Common myeloid progenitor, CD34-positive (primary cell): ENCODE measurements at regions not wholly inside any gene's neighbourhood (a gene's known extent, or its start where the extent isn't known, plus 50 kb on each side); places are given as distances from the start of the nearest gene placed in this dataset.

ENCODE experiments used
- CTCF ChIA-PET: fragments of 350-600 bp; sonication (Branson Sonifier 250); formaldehyde crosslinking; loops from one replicate; lab custom pipeline; 2021; ENCODE audit warnings: antibody characterized with exemption; lab: Charles Lee
- POLR2A ChIA-PET: fragments of 350-600 bp; sonication (Branson Sonifier 250); formaldehyde crosslinking; loops from one replicate; lab custom pipeline; 2021; ENCODE audit warnings: antibody characterized with exemption; lab: Charles Lee
- DNase-seq, 3 donors: peaks; one replicate each; pipeline versions ENCODE4 v3.0.0 to v3.0.0-alpha.2; 2013
- H3K27ac ChIP-seq, 2 experiments: 1 replicate in 1 of 2; 2 replicates in 1 of 2; pipeline ENCODE4 v1.7.0; 2013; ENCODE audit warnings: inconsistent platforms in 2 of 2, low read length in 2 of 2, mild to moderate bottlenecking in 2 of 2, low read depth in 1 of 2, moderate library complexity in 1 of 2; ENCODE audit not compliant: severe bottlenecking in 2 of 2, insufficient read depth in 1 of 2, poor library complexity in 1 of 2
- H3K27me3 ChIP-seq, 5 experiments: replicated peaks in 2 of 5; 1 replicate in 3 of 5; 2 replicates in 2 of 5; pipeline versions ENCODE4 v1.6.1 to v1.7.0; 2013; ENCODE audit warnings: low read length in 4 of 5, mild to moderate bottlenecking in 2 of 5, moderate library complexity in 2 of 5, inconsistent platforms in 1 of 5; ENCODE audit not compliant: insufficient read depth in 5 of 5, control insufficient read depth in 4 of 5
- H3K36me3 ChIP-seq, 4 experiments: 1 replicate in 2 of 4; 2 replicates in 2 of 4; pipeline versions ENCODE4 v1.6.1 to v1.7.0; 2013; ENCODE audit warnings: low read length in 3 of 4, control low read depth in 1 of 4, mild to moderate bottlenecking in 1 of 4; ENCODE audit not compliant: control insufficient read depth in 4 of 4, insufficient read depth in 4 of 4
- H3K4me1 ChIP-seq, 4 experiments: 1 replicate in 3 of 4; 2 replicates in 1 of 4; pipeline versions ENCODE4 v1.6.1 to v1.7.1; 2013; ENCODE audit warnings: low read length in 3 of 4, mild to moderate bottlenecking in 3 of 4, control low read depth in 1 of 4, inconsistent platforms in 1 of 4, moderate library complexity in 1 of 4; ENCODE audit not compliant: control insufficient read depth in 4 of 4, insufficient read depth in 4 of 4; ENCODE audit errors: control extremely low read depth in 1 of 4
- H3K4me3 ChIP-seq, 7 experiments: 1 replicate in 4 of 7; 2 replicates in 3 of 7; pipeline versions ENCODE4 v1.5.1 to v1.7.0; 2013; ENCODE audit warnings: mild to moderate bottlenecking in 7 of 7, low read length in 6 of 7, moderate library complexity in 6 of 7, inconsistent platforms in 2 of 7, low read depth in 2 of 7, control low read depth in 1 of 7; ENCODE audit not compliant: insufficient read depth in 4 of 7, control insufficient read depth in 1 of 7; ENCODE audit errors: extremely low read depth in 1 of 7
- H3K9me3 ChIP-seq, 5 experiments: 1 replicate in 4 of 5; 2 replicates in 1 of 5; pipeline versions ENCODE4 v1.6.1 to v1.7.1; 2013; ENCODE audit warnings: low read length in 4 of 5, mild to moderate bottlenecking in 2 of 5, inconsistent platforms in 1 of 5, low read depth in 1 of 5, moderate library complexity in 1 of 5; ENCODE audit not compliant: control insufficient read depth in 4 of 5, insufficient read depth in 2 of 5; ENCODE audit errors: control extremely low read depth in 1 of 5
- WGBS: methylation state at CpG from one replicate; pipeline ENCODE4 v1.1.5; 2013; ENCODE audit not compliant: insufficient coverage; 5-methylcytosine and 5-hydroxymethylcytosine counted together

GRCh38 chr2:7348761-7349160 is 431.5 kb downstream of the RNF144A start:
- ChIA-PET POLR2A (no interaction called here), CTCF (no interaction called here)
- no peak for DNase-seq
- Histone ChIP-seq H3K4me1 (no peaks in the 10 kb centered on the region), H3K9me3 (peaks cover 0 to 2% (median 0%) of the 10 kb centered on the region in 5 experiments), H3K36me3 (no peaks in the 10 kb centered on the region), H3K27ac (no peak overlapping the region), H3K27me3 (no peaks in the 10 kb centered on the region), H3K4me3 (no peak overlapping the region)
- 95% methylated on average over 2 of the region's 2 CpGs for WGBS

GRCh38 chr2:7352191-7352590 is 435.0 kb downstream of the RNF144A start:
- 100% methylated on average over 5 of the region's 5 CpGs for WGBS
- H3K4me1 ChIP-seq: no peaks in the 10 kb centered on the region
- no peaks in the 10 kb centered on the region for H3K36me3 ChIP-seq
- no peak overlapping the region for H3K4me3 ChIP-seq
- ChIA-PET CTCF (interaction anchor here (0.6 to 0.8 kb wide), 2 partner anchors 20 to 1205 kb away, joined by 3 read pairs; no protein-coding TSS in a partner anchor), POLR2A (no interaction called here)
- no peak for DNase-seq
- H3K9me3 ChIP-seq: peaks cover 0 to 2% (median 0%) of the 10 kb centered on the region in 5 experiments
- no peak overlapping the region for H3K27ac ChIP-seq
- H3K27me3 ChIP-seq: no peaks in the 10 kb centered on the region

GRCh38 chr2:7353571-7353970 is 436.4 kb downstream of the RNF144A start:
- DNase-seq: no peak
- no peaks in the 10 kb centered on the region for H3K27me3 ChIP-seq
- no peak overlapping the region for H3K4me3 ChIP-seq
- no peaks in the 10 kb centered on the region for H3K36me3 ChIP-seq
- WGBS: 91% methylated on average over 4 of the region's 4 CpGs
- ChIA-PET CTCF (no interaction called here), POLR2A (no interaction called here)
- H3K4me1 ChIP-seq: no peaks in the 10 kb centered on the region
- H3K27ac ChIP-seq: no peak overlapping the region
- H3K9me3 ChIP-seq: peaks cover 0 to 2% (median 0%) of the 10 kb centered on the region in 5 experiments

DNA sequence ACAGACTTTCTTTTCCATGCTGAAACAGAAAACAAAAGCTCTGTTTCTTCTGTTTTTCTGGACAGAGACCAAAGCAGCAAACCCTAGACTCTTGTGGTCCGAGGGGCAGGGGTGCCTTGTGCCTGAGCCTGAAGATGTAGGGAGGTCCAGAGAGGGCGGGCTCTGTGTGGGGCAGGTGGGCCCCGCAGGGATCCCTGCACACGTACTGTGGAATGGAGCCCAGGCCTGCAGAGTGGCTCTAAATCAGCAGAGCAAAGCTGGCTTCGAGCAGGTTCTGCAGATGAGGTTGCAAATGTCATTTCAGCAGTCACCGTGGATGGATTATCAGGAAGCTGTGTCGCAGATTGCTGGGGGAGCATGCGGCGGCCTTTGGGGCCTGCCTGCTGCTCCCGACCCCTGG is 438.6 kb downstream of the RNF144A start:
- no peak for DNase-seq
- Histone ChIP-seq H3K27me3 (no peaks in the 10 kb centered on the region), H3K36me3 (no peaks in the 10 kb centered on the region), H3K27ac (no peak overlapping the region), H3K4me3 (no peak overlapping the region), H3K4me1 (no peaks in the 10 kb centered on the region), H3K9me3 (peaks cover 0 to 2% (median 0%) of the 10 kb centered on the region in 5 experiments)
- ChIA-PET CTCF (no interaction called here), POLR2A (no interaction called here)
- 94% methylated on average over 10 of the region's 10 CpGs for WGBS

DNA sequence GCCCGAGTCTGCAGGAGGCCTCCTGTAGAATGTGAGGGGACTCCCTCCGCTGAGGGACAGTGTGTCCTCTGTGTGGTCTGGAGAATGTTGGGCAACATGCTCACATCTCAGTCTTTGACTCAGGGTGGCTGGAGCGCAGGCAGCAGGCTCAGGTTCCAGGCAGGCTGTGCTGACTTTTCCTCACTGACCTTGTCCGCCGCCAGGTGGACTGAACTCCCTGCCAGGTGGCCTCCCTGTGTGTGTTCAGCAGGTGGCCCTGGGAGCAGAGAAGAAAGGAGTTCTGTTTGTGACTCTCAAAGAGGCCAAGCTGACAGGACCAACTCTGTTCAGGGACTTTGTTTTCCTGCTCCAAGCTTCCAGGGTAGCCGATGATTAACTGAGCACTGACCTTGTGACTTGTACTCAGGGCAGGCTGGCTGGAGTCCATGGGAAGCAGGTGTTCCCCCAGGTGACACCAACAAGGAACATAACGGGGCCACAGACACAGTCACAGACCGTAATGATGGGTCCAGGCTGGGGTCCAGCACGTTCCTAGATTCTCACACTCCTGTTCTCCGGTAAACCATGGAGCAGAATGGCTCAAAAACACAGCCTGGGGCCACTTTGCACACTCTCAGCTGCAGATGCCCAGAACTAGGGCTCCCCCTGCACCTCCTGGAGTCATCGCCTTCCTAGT is 439.8 kb downstream of the RNF144A start:
- no peak for DNase-seq
- CTCF ChIA-PET: no interaction called here
- 96% methylated on average over 11 of the region's 11 CpGs for WGBS

DNA sequence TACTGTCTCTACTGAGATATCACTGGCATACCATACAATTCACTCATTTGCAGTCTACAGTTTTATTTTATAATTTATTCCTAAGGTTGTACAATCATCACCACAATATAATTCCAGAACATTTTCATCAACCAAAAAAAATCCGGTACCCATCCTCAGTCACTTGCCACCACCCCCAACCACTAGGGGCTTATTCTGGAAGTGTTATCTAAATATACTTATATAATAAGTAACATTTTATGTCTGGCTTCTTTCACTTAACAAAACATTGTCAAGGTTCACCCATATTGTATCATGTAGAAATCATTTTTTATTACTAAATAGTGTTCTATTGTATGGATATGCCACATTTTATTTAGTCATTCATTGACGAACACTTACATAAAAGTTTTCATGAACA is 440.8 kb downstream of the RNF144A start:
- CTCF ChIA-PET: no interaction called here
- Histone ChIP-seq H3K27ac (no peak overlapping the region), H3K9me3 (peaks cover 0 to 2% (median 0%) of the 10 kb centered on the region in 5 experiments), H3K27me3 (no peaks in the 10 kb centered on the region), H3K4me1 (no peaks in the 10 kb centered on the region), H3K4me3 (no peak overlapping the region), H3K36me3 (no peaks in the 10 kb centered on the region)
- no CpG with 5 or more reads among the region's 2 CpGs for WGBS
- DNase-seq: no peak
- POLR2A ChIA-PET: no interaction called here

More for the DNA sequence above, 439.8 kb downstream of the RNF144A start:
- H3K9me3 ChIP-seq: peaks cover 0 to 2% (median 0%) of the 10 kb centered on the region in 5 experiments
- H3K4me1 ChIP-seq: no peaks in the 10 kb centered on the region
- no peak overlapping the region for H3K27ac ChIP-seq
- H3K36me3 ChIP-seq: no peaks in the 10 kb centered on the region
- H3K27me3 ChIP-seq: no peaks in the 10 kb centered on the region
- POLR2A ChIA-PET: no interaction called here
- no peak overlapping the region for H3K4me3 ChIP-seq

DNA sequence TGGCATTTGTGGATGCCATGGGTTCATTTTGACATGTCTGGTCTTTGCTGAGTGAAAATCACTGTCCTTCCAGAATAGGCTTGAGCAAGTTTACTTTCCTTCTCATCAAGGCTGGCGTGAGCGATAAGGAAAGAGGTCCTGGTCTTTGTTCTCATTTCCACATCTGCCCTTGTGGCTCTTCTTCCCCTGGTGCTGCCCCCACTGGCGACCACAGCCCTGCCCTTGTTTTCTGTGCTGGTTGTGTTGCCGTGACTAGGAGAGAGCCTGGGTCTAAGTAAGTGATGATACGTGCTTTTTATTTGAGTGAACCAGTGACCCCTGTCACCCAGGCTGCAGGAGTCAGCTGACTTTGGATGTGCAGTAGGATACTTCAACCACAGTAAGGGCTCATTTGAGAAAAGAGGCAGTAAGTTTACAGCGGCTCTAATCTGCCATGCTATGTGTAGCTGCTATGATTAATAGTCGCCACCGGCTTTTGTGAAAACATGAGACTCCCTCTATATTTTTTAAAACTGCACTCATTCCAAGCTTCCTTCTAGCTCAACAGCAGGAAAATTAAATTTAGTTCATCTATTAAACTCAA is 441.7 kb downstream of the RNF144A start:
- CTCF ChIA-PET: no interaction called here
- 70% methylated on average over 6 of the region's 8 CpGs for WGBS
- POLR2A ChIA-PET: interaction anchor here (0.6 kb wide), 1 partner anchor 1776 kb away, joined by 3 read pairs; no protein-coding TSS in a partner anchor
- peak in 2 of 3 donors; percentile 48 to 70 for DNase-seq
- Histone ChIP-seq H3K27ac (no peak overlapping the region), H3K9me3 (no peaks in the 10 kb centered on the region), H3K36me3 (no peaks in the 10 kb centered on the region), H3K4me1 (no peaks in the 10 kb centered on the region), H3K27me3 (no peaks in the 10 kb centered on the region), H3K4me3 (no peak overlapping the region)
